ENCODE measurements at regions not wholly inside any gene's neighbourhood (a gene's known extent, or its start where the extent isn't known, plus 50 kb on each side); places are given as distances from the start of the nearest gene placed in this dataset.

DNA sequence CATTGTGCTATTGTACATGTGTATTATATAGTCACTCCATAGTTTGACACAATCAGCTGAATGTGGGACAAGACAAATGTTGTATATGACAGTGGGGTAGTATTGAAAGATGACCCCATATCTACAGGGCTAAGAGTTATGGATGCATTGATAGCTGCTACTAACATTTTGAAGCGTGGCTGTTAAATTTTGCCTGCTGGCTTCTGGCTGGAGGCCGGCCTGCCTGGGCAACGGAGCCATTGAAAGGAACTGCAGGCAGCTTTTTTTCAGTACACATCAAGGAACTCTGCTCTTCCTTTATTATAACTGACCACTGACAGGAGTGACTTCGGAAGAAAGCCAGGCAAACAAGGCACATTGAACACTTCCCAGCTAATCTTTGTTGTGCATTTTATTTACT is 76.1 kb upstream of the TMEM33 start:
- DNase-seq (ENCODE audit: low spot score), result no peak

DNA sequence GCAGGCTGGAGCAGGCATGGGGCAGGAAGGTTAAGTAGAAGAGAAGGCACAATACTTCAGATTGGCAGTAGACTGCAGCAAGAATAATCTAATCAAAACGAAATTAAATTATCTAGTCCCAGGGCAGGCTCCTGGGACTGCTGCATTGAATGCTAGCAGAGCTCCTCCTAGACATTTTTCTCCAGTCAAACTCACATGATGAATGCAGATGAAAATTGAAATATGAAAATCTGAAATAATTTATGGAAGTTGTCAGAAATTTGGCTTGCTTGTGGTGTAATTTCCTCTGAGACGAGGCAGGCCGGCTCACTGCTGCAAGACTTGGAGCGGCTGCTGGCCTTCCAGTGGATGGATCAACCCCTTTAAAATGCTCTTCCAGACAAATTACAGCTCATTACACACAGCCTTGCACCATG is 78.0 kb upstream of the TMEM33 start:
- DNase-seq (ENCODE audit: low spot score), result no peak

DNA sequence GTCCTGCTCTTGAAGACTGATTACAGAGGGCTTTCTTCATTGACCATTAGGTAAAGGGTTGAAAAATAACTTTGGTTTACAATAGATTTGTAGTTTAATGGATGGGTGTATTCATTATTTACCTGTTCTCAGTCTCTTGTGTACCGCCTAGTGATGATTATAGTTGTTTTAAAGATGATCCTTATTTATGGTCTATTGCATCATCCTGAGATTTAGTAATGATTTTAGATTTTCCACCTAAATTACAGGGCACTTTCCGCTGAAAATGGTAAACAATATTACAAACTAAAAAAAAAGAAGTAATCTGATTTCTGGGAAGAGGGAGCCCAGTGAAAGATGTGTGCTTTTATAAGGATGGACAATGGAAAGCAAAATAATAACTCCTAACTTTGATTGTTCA is 78.4 kb upstream of the TMEM33 start:
- no peak for DNase-seq (ENCODE audit: low spot score)

DNA sequence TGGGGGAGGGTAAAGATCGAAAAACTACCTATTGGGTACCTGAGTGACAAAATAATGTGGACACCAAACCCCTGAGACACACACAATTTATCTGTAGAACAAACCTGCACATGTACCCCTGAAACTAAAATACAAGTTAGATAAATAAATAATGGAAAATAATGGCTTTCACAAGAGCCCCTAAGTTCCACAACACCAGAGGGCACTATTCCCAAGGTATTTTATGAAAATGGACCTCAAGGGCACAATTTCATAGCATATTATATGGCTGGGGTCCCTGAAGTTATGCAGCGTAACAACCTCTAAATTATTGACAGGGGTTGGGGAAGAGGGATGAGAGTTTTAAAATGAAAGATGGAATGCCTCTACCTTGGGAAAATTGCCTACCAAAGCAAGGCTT is 81.3 kb upstream of the TMEM33 start:
- peak; percentile 24 for DNase-seq (ENCODE audit: low spot score)

DNA sequence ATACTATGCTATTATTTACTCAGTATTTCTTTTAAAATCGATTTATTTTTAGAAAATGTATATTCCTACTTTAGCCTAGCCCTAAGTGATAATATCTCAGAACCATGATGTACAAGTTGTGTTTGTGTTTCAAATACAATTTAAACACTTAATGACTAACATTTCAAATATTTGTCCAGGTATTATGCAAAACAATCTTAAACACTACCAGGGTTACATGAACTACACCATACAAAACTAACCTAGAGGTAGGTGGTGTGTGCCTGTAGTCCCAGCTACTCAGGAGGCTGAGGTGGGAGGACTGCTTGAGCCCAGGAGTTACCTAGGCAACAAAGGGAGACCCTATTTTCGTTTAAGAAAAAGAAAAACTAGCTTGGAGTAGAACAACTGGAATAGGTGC is 83.0 kb upstream of the TMEM33 start:
- DNase-seq (ENCODE audit: low spot score), result no peak

DNA sequence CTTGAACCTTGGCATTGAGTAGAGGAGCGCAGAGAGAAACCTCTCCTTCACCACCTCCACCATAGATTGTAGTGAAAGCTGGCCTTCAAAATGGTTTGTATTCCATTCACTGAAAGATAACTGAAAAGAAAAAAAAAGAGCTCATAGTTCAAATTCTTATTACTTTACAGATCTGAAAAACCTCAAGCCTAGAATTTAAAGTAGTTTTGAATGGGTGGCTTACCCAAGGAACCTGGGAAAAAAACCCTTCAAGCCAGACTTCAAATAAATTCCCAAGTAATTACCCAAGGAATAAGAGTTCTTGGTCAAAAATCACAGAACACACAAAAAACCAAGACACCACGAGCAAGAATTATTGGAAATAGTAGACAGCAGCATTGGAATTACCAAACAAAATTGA is 83.6 kb upstream of the TMEM33 start:
- no peak for DNase-seq (ENCODE audit: low spot score)

DNA sequence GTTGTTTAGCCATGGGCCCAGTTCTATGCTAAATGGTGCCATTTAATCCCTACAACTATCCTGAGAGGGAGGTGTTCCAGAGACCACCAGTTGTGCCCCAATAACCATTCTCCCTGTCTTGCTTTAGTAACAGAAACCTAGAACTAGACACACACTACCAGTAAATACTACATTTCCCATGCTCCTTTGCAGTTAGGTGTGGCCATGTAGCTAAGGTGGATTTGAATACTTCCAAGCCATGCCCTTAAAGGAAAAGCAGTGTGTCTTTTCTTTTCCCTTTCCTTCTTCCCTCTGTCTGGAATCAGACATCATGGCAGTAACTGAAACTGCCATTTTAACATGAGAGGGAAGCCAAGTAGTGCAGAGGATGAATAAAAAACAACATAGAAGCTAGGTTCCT is 90.9 kb upstream of the TMEM33 start:
- peak; percentile 39 for DNase-seq (ENCODE audit: low spot score)

DNA sequence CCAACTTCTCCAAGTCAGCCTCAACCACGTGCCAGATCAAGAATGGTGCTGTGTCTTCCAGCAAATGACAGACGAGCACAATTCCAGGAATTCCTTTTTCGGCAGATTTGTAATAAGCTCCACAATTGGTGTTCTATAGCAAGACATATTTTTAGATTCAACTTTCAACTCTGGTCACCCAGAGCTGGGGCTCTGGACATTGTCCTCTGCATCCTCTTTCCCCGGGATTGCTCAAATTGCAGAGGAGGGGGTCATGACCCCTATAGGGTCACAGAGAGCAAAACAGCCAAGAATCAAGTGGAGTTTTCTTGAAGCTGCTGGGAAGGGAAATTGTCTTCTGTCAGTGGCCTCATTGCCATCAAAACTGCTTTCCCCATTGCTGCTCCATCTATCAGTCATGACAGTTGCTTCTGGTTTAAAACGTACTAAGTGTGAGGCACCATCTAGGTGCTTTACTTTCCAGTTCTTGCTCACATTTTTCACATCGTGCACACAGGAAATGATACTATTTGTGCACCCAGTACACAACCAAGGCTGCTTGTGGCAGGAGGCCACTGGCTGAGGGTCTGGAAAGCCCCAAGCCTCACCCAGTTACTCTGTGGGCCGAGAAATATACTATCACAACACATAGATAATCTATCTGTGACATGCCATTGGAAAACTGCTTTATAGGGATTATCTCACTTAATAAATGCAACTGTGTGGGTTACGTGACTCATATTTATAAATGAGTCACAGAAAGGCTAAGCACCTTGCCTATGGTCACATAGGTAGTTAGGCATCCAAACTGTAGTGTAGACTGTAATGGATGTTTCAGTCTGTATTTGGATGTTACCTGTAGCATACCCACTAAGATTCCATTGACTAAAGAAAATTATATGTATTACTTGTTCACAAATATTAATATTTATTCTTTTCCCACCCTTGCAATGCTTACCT is 91.7 kb upstream of the PHOX2B start:
- DNase-seq (ENCODE audit: low spot score), result no peak

DNA sequence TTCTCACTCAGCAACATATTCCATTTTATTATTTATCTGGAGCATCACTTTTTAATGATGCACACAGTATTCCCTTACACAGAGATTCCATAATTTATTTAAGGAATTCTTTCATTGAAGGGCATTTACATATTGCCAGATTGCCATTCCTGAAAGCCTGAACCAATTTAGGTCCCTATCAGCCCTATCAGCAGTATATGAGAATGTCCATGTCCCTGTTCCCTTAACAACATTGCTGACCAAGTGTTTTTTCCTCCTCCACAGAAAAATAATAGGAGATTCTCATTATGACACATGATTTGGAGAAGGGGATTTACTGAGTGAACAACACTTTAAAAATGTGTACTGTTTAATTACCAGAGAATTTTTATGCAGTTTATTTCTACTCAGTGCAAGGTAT is 90.1 kb upstream of the PHOX2B start:
- no peak for DNase-seq (ENCODE audit: low spot score)

DNA sequence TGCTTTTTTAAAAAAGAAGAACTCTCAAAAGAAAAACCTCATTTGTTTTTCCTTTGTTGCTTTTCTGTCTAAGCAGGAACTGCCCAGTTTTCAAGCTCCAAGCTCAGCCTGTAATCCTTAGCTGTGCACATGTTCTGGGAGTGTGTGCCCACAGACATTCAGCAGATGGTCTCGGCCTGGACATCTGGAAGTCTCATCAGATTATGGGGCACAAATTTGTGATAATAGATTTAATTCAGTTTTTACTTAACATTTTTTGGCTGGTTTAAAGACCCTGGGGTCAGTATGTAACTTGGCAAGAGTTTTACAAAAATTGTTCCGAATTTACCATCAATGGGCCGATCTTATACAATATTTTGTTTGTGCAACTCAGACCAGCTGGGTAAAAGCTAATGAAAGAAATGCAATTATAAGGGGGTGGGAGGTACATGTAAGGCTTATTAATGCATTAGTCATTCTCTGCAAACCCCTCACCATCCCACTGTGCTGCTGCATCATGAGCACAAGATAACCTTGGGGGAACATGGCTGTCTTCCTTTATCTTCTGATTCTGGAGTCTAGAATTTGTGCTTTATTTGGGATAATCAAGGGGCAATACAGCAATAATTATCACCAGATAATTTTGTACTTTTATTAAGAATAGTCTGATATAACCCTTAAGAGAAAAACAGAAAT is 86.9 kb upstream of the PHOX2B start:
- no peak for DNase-seq (ENCODE audit: low spot score)

DNA sequence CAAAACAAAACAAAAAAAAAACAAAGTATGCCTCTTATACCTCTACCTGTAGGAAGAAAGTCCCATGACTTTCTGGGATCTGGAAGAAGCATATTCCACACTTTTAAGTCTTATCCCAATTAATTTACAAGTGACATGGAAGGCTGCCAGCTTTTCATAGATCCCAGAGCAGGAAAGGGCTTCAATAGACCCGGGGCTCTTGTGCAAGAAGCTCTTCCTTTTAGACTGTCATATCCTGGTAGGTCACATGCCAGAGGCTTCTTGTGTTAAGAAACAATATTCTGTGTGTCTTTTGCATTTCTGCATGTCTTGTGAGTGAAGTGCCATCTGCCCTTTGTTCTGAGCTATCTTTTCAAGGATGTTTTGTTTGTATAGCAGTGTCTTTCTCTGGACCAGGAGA is 84.4 kb upstream of the PHOX2B start:
- no peak for DNase-seq (ENCODE audit: low spot score)

DNA sequence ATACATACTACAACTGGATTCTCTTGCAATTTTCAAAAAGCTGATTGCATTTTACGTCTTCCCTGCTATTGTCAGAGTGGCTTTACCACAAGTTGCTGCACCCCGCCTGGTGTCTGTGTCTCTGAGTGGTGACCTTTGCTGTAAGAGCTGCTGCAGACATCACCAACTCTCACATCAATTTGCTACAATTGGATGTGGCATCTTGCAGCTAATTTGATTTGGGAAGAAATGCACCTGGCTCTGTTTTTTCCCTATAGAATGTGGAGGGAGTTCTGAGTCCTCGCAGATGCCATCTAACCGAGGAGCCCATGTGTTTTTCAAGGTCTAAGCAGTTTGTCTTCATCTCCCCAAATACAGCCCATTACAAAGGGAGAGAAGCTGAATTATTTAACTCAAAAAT is 73.8 kb upstream of the PHOX2B start:
- DNase-seq (ENCODE audit: low spot score), result no peak

DNA sequence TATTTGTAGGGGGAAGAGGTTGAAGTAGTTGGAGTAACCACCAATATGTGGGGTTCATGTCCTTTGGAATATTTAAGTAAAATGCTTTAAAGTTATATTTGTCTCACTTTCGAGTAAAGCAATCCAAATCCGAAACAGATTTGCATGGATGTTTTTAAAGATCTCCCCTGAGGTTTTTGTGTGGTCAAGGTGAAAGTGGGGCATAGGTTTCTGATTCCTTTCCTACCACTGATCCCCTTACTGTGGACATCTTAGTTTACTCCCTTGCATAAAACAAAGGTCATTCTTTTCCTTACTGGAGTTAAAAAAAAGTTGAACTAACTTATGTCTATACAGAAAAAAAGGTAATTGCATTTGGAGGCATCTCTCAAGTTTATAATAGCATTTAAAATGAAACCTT is 71.9 kb upstream of the PHOX2B start:
- DNase-seq (ENCODE audit: low spot score), result no peak

DNA sequence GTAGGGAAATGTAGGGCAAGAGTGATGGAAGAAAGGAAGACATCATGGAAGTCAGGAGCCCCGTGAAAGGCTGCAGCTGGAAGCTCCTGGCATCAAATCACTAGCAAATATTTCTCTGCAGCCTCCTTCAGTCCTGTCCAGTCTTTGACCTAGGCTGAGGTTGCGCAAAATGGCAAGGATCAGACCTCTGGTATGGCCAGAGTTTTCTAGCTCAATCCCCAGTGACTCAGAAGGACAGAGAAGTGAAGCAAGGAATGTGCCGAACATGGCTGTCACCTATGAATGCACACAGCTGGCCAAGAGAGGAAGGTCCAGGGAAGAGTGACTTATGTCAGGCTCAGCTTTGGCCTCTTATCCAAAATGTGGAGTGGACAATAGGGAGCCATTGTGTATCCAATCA is 71.1 kb upstream of the PHOX2B start:
- DNase-seq (ENCODE audit: low spot score), result no peak

DNA sequence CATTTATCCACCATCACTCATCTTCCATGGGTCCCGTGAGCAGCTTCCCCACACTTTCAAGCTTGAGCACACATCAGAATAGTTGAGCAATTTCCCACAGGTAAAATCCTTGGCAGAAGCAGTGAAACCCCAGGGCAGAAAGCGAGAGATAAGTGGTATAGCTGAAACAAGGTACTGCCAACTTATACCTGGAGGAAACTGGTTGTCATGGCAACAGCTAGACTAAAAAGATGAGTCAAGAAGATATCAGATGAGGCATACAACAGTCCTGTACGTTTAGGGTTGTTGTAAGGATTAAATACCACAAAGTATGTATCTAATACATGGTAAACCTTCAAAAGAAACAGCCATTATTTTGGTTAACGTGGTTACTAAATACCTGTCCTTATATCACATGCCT is 66.9 kb upstream of the PHOX2B start:
- no peak for DNase-seq (ENCODE audit: low spot score)

DNA sequence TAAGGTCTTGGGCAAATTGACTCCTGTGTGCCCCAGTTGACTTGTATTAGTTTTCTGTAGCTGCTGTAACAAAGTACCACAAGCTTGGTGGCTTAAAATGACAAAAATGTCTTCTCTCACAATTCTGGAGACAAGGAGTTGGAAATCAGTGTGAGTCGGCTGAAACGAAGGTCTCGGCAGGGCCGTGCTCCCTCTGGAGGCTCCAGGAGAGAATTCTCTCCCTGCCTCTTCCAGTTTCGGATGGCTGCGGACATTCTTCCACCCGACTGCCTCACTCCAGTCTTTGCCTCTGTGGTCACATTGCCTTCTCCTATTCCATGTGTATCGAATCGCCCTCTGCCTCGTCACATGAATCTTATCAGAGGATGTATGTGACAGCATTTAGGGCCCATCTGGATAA is 66.0 kb upstream of the PHOX2B start:
- no peak for DNase-seq (ENCODE audit: low spot score)

DNA sequence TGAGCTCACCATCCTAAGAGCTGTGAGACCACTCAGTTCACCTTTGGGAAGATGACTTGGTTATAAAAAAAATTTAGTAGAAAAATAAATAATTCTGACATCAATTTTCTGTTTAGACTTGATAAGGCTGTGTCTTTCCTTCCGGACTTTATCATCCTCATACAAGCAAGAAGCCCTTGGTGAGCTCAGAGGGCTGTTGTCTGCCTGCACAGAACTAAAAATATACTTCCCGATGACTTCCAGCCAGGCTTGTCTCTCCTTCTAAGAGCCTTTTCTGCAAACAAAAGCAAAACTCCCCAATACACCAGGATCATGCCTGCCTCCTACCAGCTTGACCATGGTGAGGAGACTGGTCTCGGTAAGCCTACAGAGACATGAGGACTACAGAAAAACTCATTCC is 58.3 kb upstream of the PHOX2B start:
- DNase-seq (ENCODE audit: low spot score), result no peak

DNA sequence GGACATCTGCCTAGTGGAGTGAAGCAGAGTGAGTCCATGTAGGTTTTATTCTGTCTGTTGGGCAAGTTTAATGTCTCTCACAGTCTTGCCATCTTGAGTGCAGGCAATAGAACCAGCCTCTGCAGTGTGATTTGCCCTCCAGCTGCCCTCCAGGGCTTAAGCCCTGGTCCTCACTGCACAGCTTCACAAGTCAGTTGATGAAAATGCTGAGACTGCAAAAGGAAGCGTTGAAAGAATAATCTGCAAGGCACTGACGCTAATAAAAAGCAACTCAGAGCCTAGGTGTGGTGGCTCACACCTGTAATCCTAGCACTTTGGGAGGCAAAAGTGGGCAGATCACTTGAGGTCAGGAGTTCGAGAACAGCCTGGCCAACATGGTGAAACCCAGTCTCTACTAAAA is 54.1 kb upstream of the PHOX2B start:
- no peak for DNase-seq (ENCODE audit: low spot score)

DNA sequence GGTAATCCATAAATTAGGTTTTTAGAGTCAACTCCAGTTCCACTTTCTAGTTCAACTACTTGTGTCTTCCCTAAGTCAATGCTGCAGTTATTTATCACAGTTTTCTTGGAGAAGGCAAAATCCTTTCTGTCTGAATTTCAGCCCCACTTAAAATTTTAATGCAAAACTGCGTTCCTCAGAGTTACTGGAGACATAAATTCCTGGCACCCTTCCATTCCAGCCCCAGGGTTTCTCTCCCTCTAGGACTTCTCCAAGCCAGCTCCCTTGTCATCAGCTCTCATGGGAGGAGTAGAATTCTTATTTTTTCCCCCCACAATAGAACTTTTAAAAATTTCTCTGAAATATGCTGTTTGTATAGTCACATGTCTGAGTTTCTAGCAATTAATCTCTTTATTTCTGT is 50.6 kb upstream of the PHOX2B start:
- no peak for DNase-seq (ENCODE audit: low spot score)

Data from NAMALWA (cell line).